Sciatic nerve (tissue), 2 donors: ENCODE measurements at regions not wholly inside any gene's neighbourhood (a gene's known extent, or its start where the extent isn't known, plus 50 kb on each side); places are given as distances from the start of the nearest gene placed in this dataset.
"Not testable (repeated sequence)": the region's sequence is repeated elsewhere in the genome, so short reads cannot be mapped to it uniquely, and the experiment has no call there.

Experiments used
- ATAC-seq: fragments of 200-7000 bp; cut with Tn5 transposase; one replicate; pipeline ENCODE4 v1.9.1; 2020; ENCODE audit warnings: mild to moderate bottlenecking, moderate library complexity
- DNase-seq: peaks from one replicate; pipeline ENCODE4 v3.0.0-alpha.2; 2020; ENCODE audit warnings: low spot score
- intact Hi-C: fragments of 100-400 bp; cut with DNase I; formaldehyde crosslinking; loops from one replicate; pipeline ENCODE4 v1.14.2; 2022
- donor health status: DM: no; HTN: no; CAD: no.
- donor health status: DM: no; HTN: no; CAD: no.

DNA sequence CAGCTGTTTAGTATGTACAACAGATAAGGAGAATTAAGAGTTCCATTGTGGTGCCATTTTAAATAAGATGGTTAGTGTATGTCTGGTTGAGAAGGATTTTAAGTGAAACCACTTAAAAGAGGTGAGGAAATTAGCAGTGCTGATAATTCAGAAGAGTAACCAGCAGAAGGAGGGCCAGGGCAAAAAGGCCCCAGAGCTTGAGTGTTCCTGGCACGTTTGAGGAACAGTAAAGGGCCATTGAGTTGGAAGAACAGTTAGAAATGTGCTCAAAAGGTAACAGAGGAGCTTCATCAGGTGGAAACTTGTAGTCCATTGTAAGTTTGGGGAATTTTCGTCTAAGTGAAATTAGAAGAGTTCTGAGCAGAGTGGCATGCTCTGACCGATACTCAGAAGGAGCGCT, 606.2 kb upstream of the ZFP42 start:
- ATAC-seq = no peak
- intact Hi-C loops = loop anchor here (5.0 kb wide), 1 partner anchor 1478 kb away; no protein-coding TSS in a partner anchor
- no peak for DNase-seq

DNA sequence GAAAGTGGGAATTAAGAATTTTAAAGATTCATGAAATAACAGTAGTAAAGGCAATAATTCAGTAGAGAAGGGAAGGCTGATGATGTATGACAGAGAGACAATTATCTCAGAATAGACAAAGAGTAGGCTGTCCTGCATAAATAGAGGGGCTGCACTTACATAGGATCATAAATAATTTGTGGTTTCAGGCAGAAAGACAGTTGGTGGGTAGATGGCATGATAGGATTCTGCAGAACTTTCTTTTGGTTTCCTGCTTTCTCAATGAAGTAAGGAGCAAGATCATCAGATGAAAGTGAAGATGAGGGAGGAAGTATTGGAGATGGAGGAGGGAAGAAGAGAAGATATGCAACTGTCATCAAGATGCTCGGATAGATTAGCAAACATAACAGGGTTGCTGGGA, 604.9 kb upstream of the ZFP42 start:
- DNase-seq = no peak
- intact Hi-C loops = no loop called here
- no peak for ATAC-seq

GRCh38 chr4:187393531-187394344, 601.8 kb upstream of the ZFP42 start:
- DNase-seq = no peak
- ATAC-seq = no peak
- intact Hi-C loops = no loop called here

DNA sequence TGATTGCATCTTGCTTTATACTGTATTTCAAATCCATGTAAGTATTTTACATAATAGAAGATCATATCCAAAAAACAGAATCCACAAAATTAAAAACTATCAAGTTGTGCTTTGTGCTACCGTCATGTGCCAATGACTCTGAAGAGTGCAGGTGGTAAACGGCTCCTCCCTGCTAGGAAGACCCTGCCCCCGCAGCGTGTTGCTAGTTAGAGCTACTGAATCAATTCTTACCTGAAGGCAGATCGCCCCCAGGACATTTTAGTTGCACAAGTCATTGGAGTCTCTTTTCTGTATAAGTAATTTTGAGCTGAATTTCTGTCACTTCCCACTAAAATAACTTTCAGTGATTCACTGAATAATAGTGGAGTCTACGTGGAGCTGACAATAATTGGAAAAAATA, 599.5 kb upstream of the ZFP42 start:
- ATAC-seq (no peak), DNase-seq (no peak)
- intact Hi-C loops = no loop called here

- DNase-seq, ATAC-seq, intact Hi-C loops: not testable (repeated sequence)
Measured at GRCh38 chr4:187408447-187408846, 587.1 kb upstream of the ZFP42 start.

- intact Hi-C loops = no loop called here
- DNase-seq = no peak
- ATAC-seq = no peak
Measured at GRCh38 chr4:187413564-187414358, 581.8 kb upstream of the ZFP42 start.

- DNase-seq (no peak), ATAC-seq (no peak)
- intact Hi-C loops = no loop called here
Measured at GRCh38 chr4:187414716-187415115, 580.9 kb upstream of the ZFP42 start.

- DNase-seq (no peak), ATAC-seq (no peak)
- intact Hi-C loops = no loop called here
Measured at GRCh38 chr4:187415231-187415630, 580.3 kb upstream of the ZFP42 start.

- intact Hi-C loops = no loop called here
- DNase-seq = no peak
- no peak for ATAC-seq
Measured at GRCh38 chr4:187416216-187416615, 579.4 kb upstream of the ZFP42 start.

- DNase-seq (no peak), ATAC-seq (no peak)
- intact Hi-C loops = no loop called here
Measured at GRCh38 chr4:187417721-187418120, 577.9 kb upstream of the ZFP42 start.

GRCh38 chr4:187422655-187423054, 572.9 kb upstream of the ZFP42 start:
- ATAC-seq (no peak), DNase-seq (no peak)
- intact Hi-C loops = no loop called here

DNA sequence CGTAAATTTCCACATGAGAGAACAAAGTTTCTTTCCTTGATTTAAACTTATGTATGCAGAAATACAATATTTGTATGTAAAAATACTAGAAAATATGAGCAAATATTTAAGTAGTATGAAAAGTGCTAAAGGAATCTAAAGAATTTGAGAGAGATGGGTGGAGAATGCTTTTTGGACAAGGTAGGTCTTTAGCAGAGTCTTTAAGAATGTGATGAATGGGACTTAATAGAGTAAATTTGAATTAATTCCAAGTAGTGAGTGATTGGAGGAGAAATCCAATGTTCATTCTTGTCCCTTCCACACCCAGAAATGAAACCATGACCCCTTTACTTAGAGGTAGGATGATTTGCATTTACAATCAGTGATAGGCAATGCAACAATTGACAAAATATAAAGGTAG, 570.9 kb upstream of the ZFP42 start:
- DNase-seq = no peak
- intact Hi-C loops = no loop called here
- no peak for ATAC-seq

DNA sequence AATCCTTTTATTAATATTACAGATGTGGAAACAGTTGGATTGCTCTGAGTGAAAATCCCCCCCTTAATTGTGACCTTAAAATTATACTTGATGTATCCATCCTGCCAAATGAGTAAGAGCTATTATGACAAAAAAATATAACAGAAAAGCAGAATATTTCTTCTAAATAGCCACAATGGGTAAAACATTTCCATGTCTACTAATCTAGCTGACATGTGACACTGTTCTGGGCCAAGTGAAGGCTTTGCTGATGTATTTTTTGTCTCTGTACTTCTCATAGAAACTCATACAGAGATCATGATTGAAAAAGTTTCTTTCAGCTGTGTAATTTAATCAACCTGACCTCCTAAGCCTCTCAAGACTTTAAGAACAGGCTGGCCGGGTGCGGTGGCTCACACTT, 569.1 kb upstream of the ZFP42 start:
- no peak for DNase-seq
- intact Hi-C loops = no loop called here
- ATAC-seq = no peak

- ATAC-seq (peak; percentile 26), DNase-seq (no peak)
- intact Hi-C loops = no loop called here
Measured at GRCh38 chr4:187432310-187432709, 563.3 kb upstream of the ZFP42 start.

- DNase-seq (no peak), ATAC-seq (no peak)
- intact Hi-C loops = no loop called here
Measured at GRCh38 chr4:187433141-187433540, 562.4 kb upstream of the ZFP42 start.

GRCh38 chr4:187436251-187436650, 559.3 kb upstream of the ZFP42 start:
- DNase-seq = no peak
- no peak for ATAC-seq
- intact Hi-C loops = no loop called here

DNA sequence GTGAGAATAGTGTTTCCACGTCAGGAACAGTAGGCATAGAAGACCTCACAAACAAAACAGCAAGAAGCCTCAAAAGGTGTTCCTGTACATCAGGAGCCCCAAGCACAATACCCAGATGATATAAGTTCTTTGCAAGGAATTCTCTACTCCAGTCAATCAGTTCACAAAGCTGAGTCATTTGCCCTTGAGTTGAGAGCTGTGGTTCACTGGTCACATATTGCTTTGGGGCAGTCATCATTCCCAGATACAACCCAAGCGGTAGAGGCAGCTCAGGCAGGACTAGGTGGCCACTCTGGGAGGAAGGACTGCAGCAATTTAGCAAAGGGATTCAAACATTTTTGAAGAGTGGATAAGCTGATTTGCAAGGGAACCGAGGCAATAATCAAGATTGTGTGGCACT, 551.5 kb upstream of the ZFP42 start:
- no peak for ATAC-seq
- intact Hi-C loops = no loop called here
- no peak for DNase-seq

DNA sequence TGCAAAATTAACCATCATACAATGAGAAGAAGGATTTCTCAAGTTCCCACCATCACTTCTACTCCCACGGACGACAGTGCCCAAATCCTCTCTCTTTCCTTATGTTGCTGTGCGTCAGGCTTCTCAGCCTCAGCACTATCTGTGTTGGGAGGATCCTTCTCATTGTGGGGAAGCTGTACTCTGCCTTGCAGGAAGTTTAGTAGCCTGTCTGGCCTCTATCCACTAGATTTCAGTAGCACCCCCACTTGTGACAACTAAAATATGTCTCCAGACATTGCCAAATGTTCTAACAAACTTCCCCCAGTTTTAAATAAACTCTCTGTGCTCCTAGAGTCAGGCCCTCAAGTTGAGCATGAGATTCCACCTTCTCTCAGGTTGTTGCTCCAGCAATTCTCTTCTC, 545.9 kb upstream of the ZFP42 start:
- ATAC-seq (no peak), DNase-seq (no peak)
- intact Hi-C loops = no loop called here

DNA sequence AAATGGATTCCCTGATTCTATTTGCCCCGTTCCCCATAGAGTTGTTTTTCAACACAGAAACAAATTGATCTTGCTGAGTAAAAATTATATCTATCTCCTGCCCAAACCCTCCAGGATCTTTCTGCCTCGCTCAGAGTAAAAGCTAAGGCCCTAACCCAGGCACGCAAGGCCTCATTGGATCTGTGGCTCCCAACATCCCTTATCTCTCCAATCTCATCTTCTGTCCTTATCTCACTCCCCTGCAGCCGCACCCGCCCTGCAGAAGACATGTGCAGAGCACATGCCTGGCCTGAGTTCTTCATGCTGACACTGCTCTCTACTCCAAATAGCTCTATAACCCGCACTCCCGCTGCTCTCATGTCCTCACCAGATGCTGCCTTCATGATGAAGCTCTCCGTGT, 543.8 kb upstream of the ZFP42 start:
- DNase-seq (no peak), ATAC-seq (no peak)
- intact Hi-C loops = no loop called here

- no peak for ATAC-seq
- intact Hi-C loops = no loop called here
- no peak for DNase-seq
Measured at GRCh38 chr4:187460016-187460415, 535.6 kb upstream of the ZFP42 start.
